ENCODE measurements at regions not wholly inside any gene's neighbourhood (a gene's known extent, or its start where the extent isn't known, plus 50 kb on each side); places are given as distances from the start of the nearest gene placed in this dataset.

DNA sequence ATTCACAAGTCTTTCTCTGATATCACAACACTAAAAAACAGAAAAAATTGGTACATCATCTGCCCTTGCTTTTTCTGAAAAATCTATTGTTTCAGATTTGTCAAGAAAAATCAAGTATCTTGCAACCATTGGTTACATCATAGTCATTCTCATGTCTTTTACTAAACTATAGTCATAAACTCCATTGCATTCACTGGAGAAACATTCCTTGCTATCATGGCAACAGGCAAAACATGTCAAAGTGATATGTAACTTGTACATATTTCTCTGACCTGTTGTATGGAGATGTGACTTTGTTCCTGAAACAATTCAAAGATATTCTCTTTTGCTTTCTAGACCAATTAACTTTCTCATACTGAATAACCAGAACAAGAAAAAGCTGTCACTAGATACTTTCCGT lies 121.9 kb upstream of the ANK2 start:
- TF ChIP-seq EZH2phosphoT487 (IDR thresholded peaks at IDR 0.05; ENCODE audit: borderline replicate concordance): no peak
- TF ChIP-seq, protein P1, sequence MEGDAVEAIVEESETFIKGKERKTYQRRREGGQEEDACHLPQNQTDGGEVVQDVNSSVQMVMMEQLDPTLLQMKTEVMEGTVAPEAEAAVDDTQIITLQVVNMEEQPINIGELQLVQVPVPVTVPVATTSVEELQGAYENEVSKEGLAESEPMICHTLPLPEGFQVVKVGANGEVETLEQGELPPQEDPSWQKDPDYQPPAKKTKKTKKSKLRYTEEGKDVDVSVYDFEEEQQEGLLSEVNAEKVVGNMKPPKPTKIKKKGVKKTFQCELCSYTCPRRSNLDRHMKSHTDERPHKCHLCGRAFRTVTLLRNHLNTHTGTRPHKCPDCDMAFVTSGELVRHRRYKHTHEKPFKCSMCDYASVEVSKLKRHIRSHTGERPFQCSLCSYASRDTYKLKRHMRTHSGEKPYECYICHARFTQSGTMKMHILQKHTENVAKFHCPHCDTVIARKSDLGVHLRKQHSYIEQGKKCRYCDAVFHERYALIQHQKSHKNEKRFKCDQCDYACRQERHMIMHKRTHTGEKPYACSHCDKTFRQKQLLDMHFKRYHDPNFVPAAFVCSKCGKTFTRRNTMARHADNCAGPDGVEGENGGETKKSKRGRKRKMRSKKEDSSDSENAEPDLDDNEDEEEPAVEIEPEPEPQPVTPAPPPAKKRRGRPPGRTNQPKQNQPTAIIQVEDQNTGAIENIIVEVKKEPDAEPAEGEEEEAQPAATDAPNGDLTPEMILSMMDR (conservative IDR thresholded peaks at IDR 0.05; ENCODE audit: low read length): no peak
- Histone ChIP-seq H3K9me3 (ENCODE audit: insufficient read depth, low read depth, low read length) (no peaks in the 10 kb centered on the region), H3K4me2 (ENCODE audit: low read depth, low read length, poor library complexity, severe bottlenecking) (no peak overlapping the region), H4K20me1 (ENCODE audit: insufficient read depth, low read length, poor library complexity, severe bottlenecking) (no peaks in the 10 kb centered on the region), H3K27me3 (ENCODE audit: insufficient read depth, low read length, poor library complexity, severe bottlenecking) (no peaks in the 10 kb centered on the region), H2AFZ (ENCODE audit: low read length) (no peak overlapping the region), H3K36me3 (ENCODE audit: insufficient read depth, low read length) (no peaks in the 10 kb centered on the region), H3K9me2 (replicated peaks; ENCODE audit: low read depth, low read length) (no peaks in the 10 kb centered on the region), H3K79me2 (ENCODE audit: insufficient read depth, low read length) (no peaks in the 10 kb centered on the region), H3K9ac (ENCODE audit: low read depth, low read length, poor library complexity, severe bottlenecking) (no peak overlapping the region), H3K4me3 (ENCODE audit: low read length, poor library complexity, severe bottlenecking) (no peak overlapping the region), H3F3A (ENCODE audit: low read depth) (no peaks in the 10 kb centered on the region), H3K4me1 (ENCODE audit: insufficient read depth, low read length, poor library complexity, severe bottlenecking) (no peaks in the 10 kb centered on the region)

DNA sequence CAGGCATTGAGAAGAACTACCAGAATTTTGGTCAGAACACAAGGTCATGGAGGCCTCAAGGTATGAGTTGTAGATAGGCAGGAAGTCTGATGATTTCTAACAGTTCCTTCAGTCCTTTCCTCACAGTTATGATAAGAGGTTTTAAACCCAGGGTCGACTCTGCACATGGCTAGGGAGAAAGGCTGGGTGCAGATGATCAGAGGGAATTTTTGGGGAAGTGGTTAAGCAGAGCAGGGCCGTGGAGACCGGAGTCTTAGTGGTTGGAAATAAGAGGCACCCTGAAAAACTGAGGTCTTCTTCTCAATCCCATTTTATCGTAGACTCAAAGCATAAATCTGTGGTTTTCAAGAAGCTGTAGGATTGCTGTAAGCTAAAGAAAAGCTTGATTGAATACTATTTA lies 118.5 kb upstream of the ANK2 start:
- H3K9me2 ChIP-seq (replicated peaks; ENCODE audit: low read depth, low read length): no peaks in the 10 kb centered on the region
- H3K4me2 ChIP-seq (ENCODE audit: low read depth, low read length, poor library complexity, severe bottlenecking): no peak overlapping the region
- H4K20me1 ChIP-seq (ENCODE audit: insufficient read depth, low read length, poor library complexity, severe bottlenecking): no peaks in the 10 kb centered on the region
- H3K79me2 ChIP-seq (ENCODE audit: insufficient read depth, low read length): no peaks in the 10 kb centered on the region
- H3K36me3 ChIP-seq (ENCODE audit: insufficient read depth, low read length): no peaks in the 10 kb centered on the region
- no peaks in the 10 kb centered on the region for H3K27me3 ChIP-seq (ENCODE audit: insufficient read depth, low read length, poor library complexity, severe bottlenecking)
- H3K4me3 ChIP-seq (ENCODE audit: low read length, poor library complexity, severe bottlenecking): no peak overlapping the region
- no peak for TF ChIP-seq EZH2phosphoT487 (IDR thresholded peaks at IDR 0.05; ENCODE audit: borderline replicate concordance)
- TF ChIP-seq, protein P1 (conservative IDR thresholded peaks at IDR 0.05; ENCODE audit: low read length): no peak
- H3K4me1 ChIP-seq (ENCODE audit: insufficient read depth, low read length, poor library complexity, severe bottlenecking): no peaks in the 10 kb centered on the region
- no peaks in the 10 kb centered on the region for H3F3A ChIP-seq (ENCODE audit: low read depth)
- H2AFZ ChIP-seq (ENCODE audit: low read length): 0 out of 2 replicates have a peak overlapping the region, but pooled peaks have one; percentile 45
- no peak overlapping the region for H3K9ac ChIP-seq (ENCODE audit: low read depth, low read length, poor library complexity, severe bottlenecking)
- H3K9me3 ChIP-seq (ENCODE audit: insufficient read depth, low read depth, low read length): no peaks in the 10 kb centered on the region

DNA sequence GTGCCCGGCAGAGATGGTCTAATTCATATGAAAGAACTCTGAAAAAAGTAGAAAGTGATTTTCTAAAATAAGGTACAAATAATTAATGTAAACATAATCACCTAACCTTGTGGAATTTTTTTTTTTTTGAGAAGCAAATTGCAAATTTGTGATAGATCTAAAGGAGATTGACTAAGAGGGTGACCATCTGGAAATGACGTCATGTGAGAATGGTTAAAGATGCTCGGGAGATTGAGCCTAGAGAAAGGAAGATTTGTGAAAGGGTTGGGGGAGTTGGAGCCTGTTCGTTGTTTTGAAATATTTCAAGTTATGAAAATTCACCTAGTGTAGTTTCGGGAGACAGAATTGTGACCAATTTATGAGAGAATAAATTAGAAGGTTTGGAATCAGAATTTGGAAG lies 115.7 kb upstream of the ANK2 start:
- Histone ChIP-seq H3K4me1 (ENCODE audit: insufficient read depth, low read length, poor library complexity, severe bottlenecking) (no peaks in the 10 kb centered on the region), H3K4me3 (ENCODE audit: low read length, poor library complexity, severe bottlenecking) (no peak overlapping the region)

More for the DNA sequence above, 115.7 kb upstream of the ANK2 start:
- no peaks in the 10 kb centered on the region for H3F3A ChIP-seq (ENCODE audit: low read depth)
- no peak overlapping the region for H3K4me2 ChIP-seq (ENCODE audit: low read depth, low read length, poor library complexity, severe bottlenecking)
- no peaks in the 10 kb centered on the region for H3K9me2 ChIP-seq (replicated peaks; ENCODE audit: low read depth, low read length)
- TF ChIP-seq, protein P1 (conservative IDR thresholded peaks at IDR 0.05; ENCODE audit: low read length): no peak
- TF ChIP-seq EZH2phosphoT487 (IDR thresholded peaks at IDR 0.05; ENCODE audit: borderline replicate concordance): no peak
- no peaks in the 10 kb centered on the region for H4K20me1 ChIP-seq (ENCODE audit: insufficient read depth, low read length, poor library complexity, severe bottlenecking)
- no peaks in the 10 kb centered on the region for H3K79me2 ChIP-seq (ENCODE audit: insufficient read depth, low read length)
- H3K9me3 ChIP-seq (ENCODE audit: insufficient read depth, low read depth, low read length): no peaks in the 10 kb centered on the region
- H3K36me3 ChIP-seq (ENCODE audit: insufficient read depth, low read length): no peaks in the 10 kb centered on the region
- H2AFZ ChIP-seq (ENCODE audit: low read length): no peak overlapping the region
- H3K9ac ChIP-seq (ENCODE audit: low read depth, low read length, poor library complexity, severe bottlenecking): no peak overlapping the region
- no peaks in the 10 kb centered on the region for H3K27me3 ChIP-seq (ENCODE audit: insufficient read depth, low read length, poor library complexity, severe bottlenecking)
